ENCODE measurements at regions not wholly inside any gene's neighbourhood (a gene's known extent, or its start where the extent isn't known, plus 50 kb on each side); places are given as distances from the start of the nearest gene placed in this dataset.

GRCh38 chr22:48475661-48476345 is 1351.9 kb downstream of the BRD1 start:
- DNase-seq (ENCODE audit: low spot score): no peak

GRCh38 chr22:48474881-48475280 is 1352.8 kb downstream of the BRD1 start:
- DNase-seq (ENCODE audit: low spot score): no peak

- no peak for DNase-seq (ENCODE audit: low spot score)
These were observed 1354.5 kb downstream of the BRD1 start for GRCh38 chr22:48473202-48473601.

GRCh38 chr22:48464246-48464645 is 1363.4 kb downstream of the BRD1 start:
- no peak for DNase-seq (ENCODE audit: low spot score)

- DNase-seq (ENCODE audit: low spot score): no peak
These were observed 1367.5 kb downstream of the BRD1 start for GRCh38 chr22:48459859-48460823.

- no peak for DNase-seq (ENCODE audit: low spot score)
These were observed 1368.4 kb downstream of the BRD1 start for GRCh38 chr22:48459259-48459658.

GRCh38 chr22:48456449-48456848 is 1371.2 kb downstream of the BRD1 start:
- no peak for DNase-seq (ENCODE audit: low spot score)

GRCh38 chr22:48453751-48454485 is 1373.8 kb downstream of the BRD1 start:
- DNase-seq (ENCODE audit: low spot score): no peak

GRCh38 chr22:48453171-48453570 is 1374.5 kb downstream of the BRD1 start:
- DNase-seq (ENCODE audit: low spot score): no peak

GRCh38 chr22:48452766-48453165 is 1374.9 kb downstream of the BRD1 start:
- DNase-seq (ENCODE audit: low spot score): no peak

GRCh38 chr22:48451891-48452290 is 1375.8 kb downstream of the BRD1 start:
- no peak for DNase-seq (ENCODE audit: low spot score)

GRCh38 chr22:48450188-48450825 is 1377.4 kb downstream of the BRD1 start:
- DNase-seq (ENCODE audit: low spot score): no peak

- no peak for DNase-seq (ENCODE audit: low spot score)
These were observed 1378.0 kb downstream of the BRD1 start for GRCh38 chr22:48449466-48450187.

- no peak for DNase-seq (ENCODE audit: low spot score)
These were observed 1378.9 kb downstream of the BRD1 start for GRCh38 chr22:48448821-48449220.

- DNase-seq (ENCODE audit: low spot score): no peak
These were observed 1382.4 kb downstream of the BRD1 start for GRCh38 chr22:48445113-48445827.

- no peak for DNase-seq (ENCODE audit: low spot score)
These were observed 1383.2 kb downstream of the BRD1 start for GRCh38 chr22:48444320-48445112.

GRCh38 chr22:48443680-48444079 is 1384.0 kb downstream of the BRD1 start:
- DNase-seq (ENCODE audit: low spot score): no peak

GRCh38 chr22:48442663-48443062 is 1385.0 kb downstream of the BRD1 start:
- DNase-seq (ENCODE audit: low spot score): no peak

- no peak for DNase-seq (ENCODE audit: low spot score)
These were observed 1386.2 kb downstream of the BRD1 start for GRCh38 chr22:48441553-48441850.

Data from iPS-NIHi11 (cell line).